ENCODE measurements at regions not wholly inside any gene's neighbourhood (a gene's known extent, or its start where the extent isn't known, plus 50 kb on each side); places are given as distances from the start of the nearest gene placed in this dataset.

DNA sequence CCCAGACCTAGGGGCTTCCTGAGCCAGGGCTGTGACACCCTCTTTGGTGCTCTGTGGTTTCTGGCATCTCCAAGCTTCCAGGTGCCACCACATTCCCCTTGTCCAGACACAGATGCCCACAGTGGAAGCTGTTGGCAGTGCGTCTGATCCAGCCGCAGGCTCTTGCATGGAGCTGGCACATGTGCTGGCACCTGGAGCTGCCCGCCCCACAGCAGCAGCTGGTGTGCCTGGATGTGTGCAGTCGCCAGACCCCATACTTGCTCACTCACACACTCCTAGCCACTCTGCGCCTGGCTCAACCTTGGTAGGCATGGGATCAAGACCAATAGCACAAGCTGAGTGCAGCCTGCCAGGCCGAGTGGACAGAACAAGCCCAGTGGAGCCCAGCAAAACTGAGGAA, 106.5 kb downstream of the LYZL1 start:
- no peak for DNase-seq (ENCODE audit: extremely low read depth, low read depth)

- no peak for DNase-seq (ENCODE audit: extremely low read depth, low read depth)
These were observed 108.4 kb downstream of the LYZL1 start for GRCh38 chr10:29397221-29397620.

DNA sequence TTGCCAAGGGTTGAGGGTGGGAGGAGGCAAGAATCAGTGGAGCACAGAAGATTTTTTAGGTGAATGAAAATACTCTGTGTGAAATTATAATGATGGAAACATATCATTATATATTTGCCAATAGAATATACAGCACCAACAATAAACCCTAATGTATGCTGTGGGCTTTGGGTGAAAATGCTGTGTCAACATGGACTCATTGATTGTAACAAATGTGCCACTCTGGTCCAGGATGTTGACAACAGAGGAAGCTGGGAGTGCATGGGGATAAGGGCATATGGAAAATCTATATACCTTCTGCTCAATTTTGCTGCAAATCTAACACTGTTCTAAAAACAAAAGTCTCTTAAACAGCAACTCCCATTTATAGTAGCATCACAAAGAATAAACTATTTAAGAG, 114.3 kb downstream of the LYZL1 start:
- no peak for DNase-seq (ENCODE audit: extremely low read depth, low read depth)

GRCh38 chr10:29407280-29407858, 118.5 kb downstream of the LYZL1 start:
- DNase-seq (ENCODE audit: extremely low read depth, low read depth), result no peak

Data from NCI-H460 (cell line).